ENCODE measurements at regions not wholly inside any gene's neighbourhood (a gene's known extent, or its start where the extent isn't known, plus 50 kb on each side); places are given as distances from the start of the nearest gene placed in this dataset.

- no peak for DNase-seq
Observed at GRCh38 chr16:82345318-82345717, 175.3 kb upstream of the MPHOSPH6 start.

GRCh38 chr16:82344157-82344556, 174.1 kb upstream of the MPHOSPH6 start:
- DNase-seq, result no peak

DNA sequence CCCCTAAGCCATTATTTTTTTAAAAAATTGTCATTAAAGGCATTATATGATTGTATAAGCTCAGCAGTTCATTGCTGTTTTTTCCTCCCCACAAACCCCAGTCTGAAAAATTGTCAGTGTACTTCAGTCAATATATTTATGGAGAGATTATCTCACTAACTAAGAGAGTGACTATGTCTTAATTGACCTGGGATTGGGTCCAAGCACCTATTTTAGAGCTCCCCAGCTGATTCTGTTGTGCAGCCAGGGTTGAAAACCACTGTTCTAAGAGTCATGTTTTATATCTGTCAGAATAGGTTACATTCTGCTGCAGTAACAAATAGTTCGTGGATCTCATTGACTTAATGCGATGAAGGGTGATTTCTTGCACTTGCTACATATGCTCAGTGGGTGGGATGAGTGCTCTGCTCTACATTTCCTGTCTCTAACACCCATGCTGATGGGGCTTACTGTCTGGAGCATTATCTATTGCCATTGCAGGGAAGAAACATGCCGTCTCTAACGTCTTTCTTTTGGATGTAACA, 171.2 kb upstream of the MPHOSPH6 start:
- DNase-seq, result no peak

DNA sequence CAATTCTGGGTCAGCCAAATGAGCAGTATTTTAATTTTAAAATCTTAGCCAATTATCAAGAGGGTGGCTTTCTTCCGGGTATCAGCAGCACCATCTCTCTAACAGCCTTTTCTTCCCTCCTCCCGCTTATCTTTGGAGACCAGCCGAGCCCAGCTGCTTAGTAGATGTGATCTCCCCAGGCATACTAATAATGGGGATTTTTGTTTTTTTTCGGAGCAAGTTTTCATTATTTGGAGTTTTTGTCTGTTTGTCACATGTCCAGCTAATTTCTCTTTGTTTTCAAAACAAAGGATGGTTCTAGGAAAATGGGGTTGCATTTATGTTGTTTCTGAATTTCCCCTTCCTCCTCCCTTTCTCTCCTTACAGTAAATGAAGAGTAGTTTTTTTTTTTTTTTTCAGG, 170.5 kb upstream of the MPHOSPH6 start:
- no peak for DNase-seq

- no peak for DNase-seq
Observed at GRCh38 chr16:82337355-82337754, 167.3 kb upstream of the MPHOSPH6 start.

GRCh38 chr16:82331974-82332750, 162.1 kb upstream of the MPHOSPH6 start:
- no peak for DNase-seq

GRCh38 chr16:82331397-82331796, 161.4 kb upstream of the MPHOSPH6 start:
- DNase-seq, result no peak

- DNase-seq, result no peak
Observed at GRCh38 chr16:82329504-82330192, 159.6 kb upstream of the MPHOSPH6 start.

GRCh38 chr16:82328881-82329469, 159.0 kb upstream of the MPHOSPH6 start:
- no peak for DNase-seq

DNA sequence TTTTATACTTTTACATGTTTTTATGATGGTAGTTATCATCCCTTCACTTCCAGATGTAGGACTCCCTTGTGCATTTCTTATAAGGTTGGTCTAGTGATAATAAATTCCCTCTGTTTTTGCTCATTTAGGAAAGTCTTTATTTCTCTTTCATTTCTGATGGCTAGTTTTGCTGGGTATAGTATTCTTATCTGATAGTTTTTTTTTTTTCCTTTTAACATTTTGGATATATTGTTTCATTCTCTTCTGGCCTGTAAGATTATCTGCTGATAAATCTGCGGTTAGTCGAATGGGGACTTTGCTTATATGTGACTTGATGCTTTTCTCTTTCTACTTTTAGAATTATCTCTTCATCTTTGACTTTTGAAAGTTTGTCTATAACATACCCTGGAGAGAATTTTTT, 153.1 kb upstream of the MPHOSPH6 start:
- DNase-seq, result no peak

DNA sequence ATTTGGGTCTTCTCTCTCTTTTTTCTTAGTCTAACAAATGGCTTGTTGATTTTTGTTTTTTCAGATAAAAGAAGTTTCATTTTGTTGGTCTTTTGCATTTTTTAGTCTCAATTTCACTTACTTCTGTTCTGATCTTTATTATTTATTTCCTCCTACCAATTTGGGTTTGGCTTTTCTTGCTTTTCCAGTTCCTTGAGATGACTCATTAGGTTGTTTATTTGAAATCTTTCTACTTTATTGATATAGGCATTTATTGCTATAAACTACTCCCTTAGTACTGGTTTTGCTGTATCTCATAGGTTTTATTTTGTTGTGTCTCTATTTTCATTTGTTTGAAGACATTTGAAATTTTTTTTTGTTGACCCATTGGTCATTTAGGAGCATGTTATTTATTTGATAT, 152.2 kb upstream of the MPHOSPH6 start:
- DNase-seq, result no peak

DNA sequence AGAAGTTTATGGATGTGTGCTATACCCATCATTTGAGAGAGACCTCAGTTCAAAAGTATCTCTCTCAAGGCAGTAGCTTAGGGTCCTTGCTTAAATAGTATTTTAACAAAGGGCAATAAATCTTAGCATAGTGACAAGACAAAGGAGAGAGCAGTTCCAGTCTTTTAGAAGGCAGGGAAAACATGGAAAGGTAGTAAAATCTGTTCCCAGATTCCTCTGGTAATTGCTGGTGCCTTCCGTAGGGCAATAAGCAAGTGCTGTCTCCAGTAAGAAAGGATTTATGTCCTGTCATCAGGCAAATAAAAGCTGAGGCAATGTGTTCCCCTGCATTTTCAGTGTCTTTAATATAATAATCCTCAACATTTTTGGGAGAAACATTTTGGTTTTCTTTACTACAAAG, 149.0 kb upstream of the MPHOSPH6 start:
- no peak for DNase-seq

DNA sequence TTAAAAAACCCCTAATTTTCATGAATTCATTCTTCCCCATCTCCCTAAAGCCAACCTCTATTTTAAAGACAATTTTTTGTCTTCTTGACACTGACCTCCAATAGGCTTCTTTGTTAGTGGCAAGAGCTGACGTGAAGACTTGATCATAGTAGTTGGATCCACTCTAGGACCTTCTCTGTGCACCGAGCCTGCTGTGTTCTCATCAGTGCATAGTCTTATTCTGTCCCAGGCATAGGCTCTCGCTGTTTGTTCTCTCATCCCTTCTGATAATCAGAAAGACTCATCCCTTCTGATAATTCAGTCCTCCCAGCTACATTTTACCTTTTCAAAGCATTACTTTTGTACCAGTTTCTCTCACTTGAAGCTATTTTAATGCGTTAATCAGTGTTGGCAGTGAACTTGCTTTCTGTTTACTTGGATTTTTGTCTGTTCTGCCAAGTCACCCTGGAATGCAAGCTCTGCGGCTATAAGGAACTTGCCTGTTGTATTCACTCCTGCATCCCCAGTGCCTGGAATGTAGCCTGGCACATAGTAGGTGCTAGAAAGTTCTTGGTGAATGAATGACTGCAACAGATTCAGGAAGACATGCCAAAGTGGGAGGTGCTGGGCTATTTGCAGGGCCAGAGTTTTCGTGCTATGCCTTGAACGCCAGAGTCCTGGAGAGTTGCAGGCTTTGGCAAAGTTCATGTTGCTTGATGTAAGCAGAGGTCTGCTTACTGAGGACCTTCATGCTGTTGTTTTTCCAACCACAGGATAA, 147.6 kb upstream of the MPHOSPH6 start:
- no peak for DNase-seq

DNA sequence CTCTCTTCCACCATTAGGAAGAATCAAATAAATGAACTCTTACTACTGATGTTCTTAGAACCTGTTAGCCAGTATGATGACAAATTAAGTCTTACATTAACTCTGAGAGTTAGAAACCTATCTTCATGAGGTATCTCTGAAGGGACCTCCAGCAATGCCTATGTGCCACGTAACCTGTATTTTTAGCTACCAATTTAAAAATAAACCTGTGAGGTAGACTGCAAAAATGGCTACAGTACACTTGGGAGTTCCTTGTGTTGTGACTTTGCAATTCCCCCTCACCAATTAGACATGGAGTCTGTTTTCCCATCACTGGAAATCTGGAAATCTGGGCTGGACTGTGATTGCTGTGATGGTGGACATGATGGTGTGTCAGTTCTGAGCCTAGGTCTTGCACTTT, 143.7 kb upstream of the MPHOSPH6 start:
- no peak for DNase-seq

DNA sequence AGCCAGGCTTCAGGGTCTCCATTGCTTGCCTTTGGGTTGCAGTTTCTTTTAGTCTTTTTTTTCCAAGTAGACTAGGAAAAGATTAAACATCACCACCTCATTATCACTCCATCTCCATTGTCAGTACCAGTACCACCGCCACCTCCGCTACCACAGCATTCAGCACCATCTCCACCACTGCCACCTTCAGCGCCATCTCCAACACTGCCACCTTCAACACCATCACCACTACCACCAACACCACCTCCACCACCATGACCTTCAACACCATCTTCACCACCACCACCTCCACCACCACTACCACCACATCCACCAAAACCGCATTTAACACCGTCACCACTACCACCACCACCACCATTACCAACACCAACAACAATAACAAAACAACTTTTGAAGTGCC, 141.5 kb upstream of the MPHOSPH6 start:
- no peak for DNase-seq

DNA sequence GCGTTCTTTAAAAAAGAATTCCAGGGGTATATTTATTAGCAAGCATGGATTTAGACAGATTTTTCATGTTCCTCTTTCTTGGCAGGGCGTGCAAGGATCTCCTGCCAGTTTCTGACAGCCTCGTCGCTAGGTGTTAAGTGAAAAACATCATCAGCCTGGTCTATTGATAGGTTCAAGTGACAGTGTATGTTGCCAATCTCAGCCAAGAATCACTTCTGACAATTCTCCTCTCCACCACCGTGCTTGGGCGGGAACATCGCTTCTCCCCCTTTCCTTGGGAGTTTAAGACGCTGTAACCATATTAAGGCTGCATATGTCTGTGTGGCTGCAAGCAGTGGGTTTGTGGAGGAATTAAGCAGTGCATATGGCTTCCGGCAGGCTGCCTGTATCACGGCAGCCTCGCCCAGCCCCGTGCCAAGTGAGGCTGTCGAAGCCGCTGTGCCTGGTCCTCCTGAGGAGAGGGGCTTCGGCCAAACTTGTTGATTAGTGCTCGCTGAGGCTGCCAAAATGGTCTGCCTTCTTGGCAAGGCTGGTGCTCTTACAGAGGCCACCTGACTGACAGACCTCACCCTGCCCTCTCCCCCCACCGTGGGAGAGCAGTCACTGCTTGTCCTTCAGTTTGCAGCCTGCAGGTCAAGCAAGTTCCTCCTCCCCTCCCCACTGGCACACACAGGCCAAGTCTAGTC, 132.2 kb upstream of the MPHOSPH6 start:
- no peak for DNase-seq

- DNase-seq, result no peak
Observed at GRCh38 chr16:82301146-82301755, 131.2 kb upstream of the MPHOSPH6 start.

DNA sequence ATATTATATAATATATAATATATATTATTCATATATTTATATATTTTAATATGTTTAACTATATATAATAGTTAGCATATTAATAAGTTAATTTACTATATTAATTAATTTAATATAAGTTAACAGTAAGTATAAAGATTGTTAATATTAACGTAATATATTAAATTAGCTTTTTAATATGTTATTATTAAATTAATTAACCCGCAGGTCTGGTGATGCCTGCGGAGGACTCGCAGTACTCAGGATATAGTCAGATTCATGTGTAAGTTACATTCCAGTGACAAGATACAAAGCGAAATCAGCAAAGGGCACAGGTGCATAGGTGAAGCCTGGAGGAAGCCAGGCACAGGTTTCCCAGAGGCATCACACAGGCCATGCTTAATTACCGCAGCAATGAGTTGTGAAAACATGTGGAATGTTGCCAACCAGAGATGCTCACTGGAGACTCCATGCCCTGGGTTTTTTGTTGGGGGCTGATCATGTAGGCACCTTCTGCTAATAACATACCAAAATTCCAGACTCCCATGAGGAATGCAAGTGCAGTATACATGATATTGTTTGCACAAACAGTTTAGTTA, 130.4 kb upstream of the MPHOSPH6 start:
- no peak for DNase-seq

- DNase-seq, result no peak
Observed at GRCh38 chr16:82298472-82298871, 128.4 kb upstream of the MPHOSPH6 start.

GRCh38 chr16:82295290-82296201, 125.5 kb upstream of the MPHOSPH6 start:
- DNase-seq, result no peak

- DNase-seq, result no peak
Observed at GRCh38 chr16:82293671-82294070, 123.6 kb upstream of the MPHOSPH6 start.
